Neuron (in vitro differentiated cells): ENCODE measurements at regions not wholly inside any gene's neighbourhood (a gene's known extent, or its start where the extent isn't known, plus 50 kb on each side); places are given as distances from the start of the nearest gene placed in this dataset.

ENCODE experiments used
- H2AFZ ChIP-seq: one replicate; pipeline ENCODE4 v1.6.1; 2013; ENCODE audit warnings: low read depth, mild to moderate bottlenecking, inconsistent platforms, low read length, moderate library complexity
- H3K27me3 ChIP-seq: one replicate; pipeline ENCODE4 v1.6.1; 2013; ENCODE audit warnings: low read length; ENCODE audit not compliant: insufficient read depth
- H3K36me3 ChIP-seq: one replicate; pipeline ENCODE4 v1.6.1; 2013; ENCODE audit warnings: low read length; ENCODE audit not compliant: insufficient read depth
- H3K4me1 ChIP-seq: one replicate; pipeline ENCODE4 v1.6.1; 2013; ENCODE audit warnings: low read length; ENCODE audit not compliant: insufficient read depth
- H3K4me3 ChIP-seq: 2 replicates; pipeline ENCODE4 v1.5.1; 2013; ENCODE audit warnings: mild to moderate bottlenecking, low read length, moderate library complexity
- H3K9me3 ChIP-seq: one replicate; pipeline ENCODE4 v1.6.1; 2013; ENCODE audit warnings: low read length

DNA sequence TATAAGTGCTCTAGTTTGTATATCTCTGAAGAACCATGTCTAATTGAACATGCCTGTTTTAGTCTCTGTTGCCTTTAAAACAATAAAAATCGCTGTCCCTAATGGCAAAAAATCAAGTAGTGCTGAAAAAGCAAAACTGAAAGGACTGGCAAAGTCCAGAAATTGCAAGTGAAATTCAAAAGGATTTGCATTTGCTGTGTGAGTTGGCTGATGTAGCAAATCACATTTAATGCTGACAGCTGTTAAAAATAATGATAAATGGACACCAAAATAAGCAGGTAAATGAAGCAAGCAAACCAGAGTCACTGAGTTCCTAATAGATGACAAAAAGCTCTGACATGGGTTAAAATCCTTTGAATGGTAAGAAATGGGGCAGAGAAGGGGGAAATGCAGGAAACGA lies 874.1 kb downstream of the GRM8 start:
- Histone ChIP-seq H3K4me3 (no peak overlapping the region), H3K36me3 (no peaks in the 10 kb centered on the region), H3K27me3 (no peaks in the 10 kb centered on the region), H3K4me1 (peaks cover 5% of the 10 kb centered on the region), H3K9me3 (no peaks in the 10 kb centered on the region), H2AFZ (no peak overlapping the region)

DNA sequence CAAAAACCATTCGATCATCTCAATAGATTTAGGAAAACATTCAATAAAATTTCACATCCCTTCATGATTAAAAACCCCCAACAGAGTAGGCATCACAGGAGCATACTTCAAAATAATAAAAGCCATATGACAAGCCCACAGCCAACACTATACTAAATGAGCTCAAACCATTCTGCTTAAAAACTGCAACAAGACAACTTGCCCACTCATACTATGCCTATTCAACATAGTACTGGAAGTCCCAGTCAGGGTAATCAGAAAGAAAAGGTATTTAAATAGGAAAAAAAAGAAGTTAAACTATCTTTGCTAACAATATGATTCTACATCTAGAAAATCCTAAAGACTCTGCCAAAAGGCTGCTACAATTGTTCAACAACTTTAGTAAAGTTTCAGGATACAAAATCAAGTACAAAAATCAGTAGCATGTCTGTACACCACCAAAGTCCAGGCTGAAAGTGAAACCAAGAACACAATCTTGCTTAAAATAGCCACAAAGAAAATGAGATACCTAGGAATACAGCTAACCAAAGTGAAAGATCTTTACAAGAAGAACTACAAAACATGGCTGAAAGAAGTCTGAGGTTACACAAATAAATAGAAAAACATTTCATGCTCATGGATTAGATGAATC lies 882.6 kb downstream of the GRM8 start:
- Histone ChIP-seq H3K4me3 (no peak overlapping the region), H3K27me3 (no peaks in the 10 kb centered on the region), H3K9me3 (no peaks in the 10 kb centered on the region), H2AFZ (no peak overlapping the region), H3K4me1 (no peaks in the 10 kb centered on the region), H3K36me3 (no peaks in the 10 kb centered on the region)

DNA sequence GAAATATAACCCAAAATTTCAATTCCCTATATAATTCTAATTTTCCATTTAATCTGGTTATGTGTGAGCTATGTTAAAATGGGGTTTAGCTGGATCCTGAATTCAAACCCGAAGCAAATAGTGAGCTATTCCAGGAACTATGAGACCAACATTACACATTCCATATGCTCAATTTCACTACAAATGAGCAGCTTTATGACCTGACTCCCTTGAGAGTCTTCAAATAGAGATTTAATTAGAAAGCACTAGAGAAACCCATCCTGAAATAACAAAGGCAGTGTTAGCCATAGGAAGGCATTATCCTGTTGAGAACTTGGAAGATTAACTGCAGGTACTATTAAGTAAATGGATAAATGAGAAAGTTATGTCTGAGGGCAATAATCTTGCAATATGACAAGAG lies 890.0 kb downstream of the GRM8 start:
- no peak overlapping the region for H3K4me3 ChIP-seq
- no peaks in the 10 kb centered on the region for H3K9me3 ChIP-seq
- no peaks in the 10 kb centered on the region for H3K36me3 ChIP-seq
- H2AFZ ChIP-seq = no peak overlapping the region
- no peaks in the 10 kb centered on the region for H3K27me3 ChIP-seq
- no peaks in the 10 kb centered on the region for H3K4me1 ChIP-seq

DNA sequence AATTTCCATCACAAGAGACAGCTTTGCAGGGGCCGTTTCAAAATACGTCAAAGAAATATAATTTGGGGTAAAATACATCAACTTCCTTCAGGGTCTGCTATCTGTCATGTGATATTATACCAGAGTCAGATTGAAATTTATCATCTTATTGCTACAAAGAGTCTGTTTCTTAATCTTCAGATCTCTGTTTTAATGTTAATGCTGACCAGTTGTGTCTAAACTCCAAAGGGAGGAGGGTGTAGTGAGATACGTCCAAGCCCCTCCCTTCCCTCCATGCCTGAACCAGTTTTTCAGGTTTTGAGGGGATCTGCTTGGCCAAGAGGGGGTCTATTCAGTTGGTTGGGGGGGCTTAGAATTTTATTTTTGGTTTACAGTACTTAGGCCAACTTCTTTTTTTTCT lies 891.6 kb downstream of the GRM8 start:
- no peaks in the 10 kb centered on the region for H3K27me3 ChIP-seq
- no peaks in the 10 kb centered on the region for H3K9me3 ChIP-seq
- H3K4me3 ChIP-seq = no peak overlapping the region
- no peak overlapping the region for H2AFZ ChIP-seq
- H3K36me3 ChIP-seq = no peaks in the 10 kb centered on the region
- no peaks in the 10 kb centered on the region for H3K4me1 ChIP-seq

DNA sequence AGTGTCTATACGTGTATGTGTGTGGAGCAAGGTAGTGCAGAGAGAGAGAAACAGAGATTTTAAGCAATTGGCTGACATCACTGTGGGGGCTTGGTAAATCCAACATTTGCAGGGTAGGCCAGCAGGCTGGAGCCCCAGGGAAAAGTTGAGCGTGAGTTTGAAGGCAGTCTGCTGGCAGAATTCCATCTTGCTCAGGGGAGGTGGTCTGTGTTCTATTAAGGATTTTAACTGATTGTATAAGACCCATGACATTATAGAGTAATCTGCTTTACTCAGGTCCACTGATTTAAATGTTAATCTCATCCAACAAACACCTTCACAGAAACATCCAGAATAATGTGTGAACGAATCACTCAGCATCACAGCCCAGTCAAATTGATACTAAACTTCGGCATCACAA lies 912.9 kb downstream of the GRM8 start:
- H3K36me3 ChIP-seq = no peaks in the 10 kb centered on the region
- H3K27me3 ChIP-seq = peaks cover 2% of the 10 kb centered on the region
- H2AFZ ChIP-seq = no peak overlapping the region
- H3K9me3 ChIP-seq = no peaks in the 10 kb centered on the region
- no peaks in the 10 kb centered on the region for H3K4me1 ChIP-seq
- H3K4me3 ChIP-seq = no peak overlapping the region

DNA sequence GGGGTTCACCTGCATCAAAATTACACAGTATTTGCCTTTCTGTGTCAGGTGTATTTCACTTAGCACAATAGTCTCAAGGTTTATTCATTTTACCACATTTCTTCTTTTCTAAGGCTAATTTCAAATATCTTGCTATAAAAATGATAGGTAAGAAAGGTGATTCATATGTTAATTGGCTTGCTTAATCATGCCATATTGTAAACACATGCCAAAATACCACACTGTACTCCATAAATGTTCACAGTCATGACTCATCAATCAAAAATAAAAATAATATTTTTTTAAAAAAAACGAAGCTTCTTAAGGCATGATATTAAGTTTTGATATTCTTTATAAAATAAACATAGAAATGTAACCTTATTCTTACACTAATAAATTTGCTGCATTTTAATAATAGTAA lies 947.1 kb downstream of the GRM8 start:
- no peaks in the 10 kb centered on the region for H3K27me3 ChIP-seq
- no peak overlapping the region for H2AFZ ChIP-seq
- H3K4me3 ChIP-seq = no peak overlapping the region
- H3K9me3 ChIP-seq = no peaks in the 10 kb centered on the region
- H3K4me1 ChIP-seq = no peaks in the 10 kb centered on the region
- no peaks in the 10 kb centered on the region for H3K36me3 ChIP-seq

DNA sequence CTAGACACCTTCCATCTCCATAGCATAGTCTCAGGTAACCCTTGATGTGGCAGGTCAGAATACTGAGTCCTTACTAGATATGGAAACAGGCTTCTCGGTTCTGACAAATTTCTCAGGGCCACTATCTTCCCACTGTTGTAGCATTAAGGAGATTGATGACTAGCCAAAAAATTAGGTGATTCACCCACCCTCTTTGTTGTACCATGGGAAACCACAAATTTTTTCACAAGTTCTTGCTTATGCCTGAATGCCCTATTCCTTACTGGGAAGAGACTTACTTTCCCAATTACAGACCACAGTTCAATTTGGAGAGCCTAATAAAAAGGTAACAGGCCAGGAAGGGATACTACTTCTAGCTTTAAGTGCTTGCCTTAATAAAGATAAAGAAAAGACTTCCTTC lies 948.8 kb downstream of the GRM8 start:
- no peak overlapping the region for H2AFZ ChIP-seq

DNA sequence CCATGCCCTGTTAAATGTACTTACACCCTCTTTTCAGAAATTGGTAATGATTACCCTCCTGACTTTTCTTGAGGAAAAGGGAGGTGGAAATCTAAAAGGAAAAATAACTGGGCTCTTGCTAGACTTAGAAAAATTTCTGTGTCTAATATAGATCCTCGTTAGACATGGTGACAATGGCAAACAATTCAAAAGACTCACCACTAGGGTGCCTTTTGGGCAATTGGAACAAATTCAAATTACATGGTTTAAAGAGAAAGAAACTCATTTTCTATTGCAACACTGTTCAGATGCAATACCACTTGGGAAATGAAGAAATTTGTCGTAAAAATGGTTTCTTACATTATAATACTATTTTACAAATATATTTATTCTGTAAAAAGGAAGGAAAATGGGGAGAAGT lies 950.1 kb downstream of the GRM8 start:
- no peaks in the 10 kb centered on the region for H3K9me3 ChIP-seq
- H3K36me3 ChIP-seq = no peaks in the 10 kb centered on the region
- no peaks in the 10 kb centered on the region for H3K27me3 ChIP-seq
- H3K4me3 ChIP-seq = no peak overlapping the region
- no peaks in the 10 kb centered on the region for H3K4me1 ChIP-seq
- H2AFZ ChIP-seq = no peak overlapping the region

More for the DNA sequence above, 948.8 kb downstream of the GRM8 start:
- no peaks in the 10 kb centered on the region for H3K36me3 ChIP-seq
- no peaks in the 10 kb centered on the region for H3K9me3 ChIP-seq
- no peaks in the 10 kb centered on the region for H3K27me3 ChIP-seq
- H3K4me3 ChIP-seq = no peak overlapping the region
- H3K4me1 ChIP-seq = no peaks in the 10 kb centered on the region

DNA sequence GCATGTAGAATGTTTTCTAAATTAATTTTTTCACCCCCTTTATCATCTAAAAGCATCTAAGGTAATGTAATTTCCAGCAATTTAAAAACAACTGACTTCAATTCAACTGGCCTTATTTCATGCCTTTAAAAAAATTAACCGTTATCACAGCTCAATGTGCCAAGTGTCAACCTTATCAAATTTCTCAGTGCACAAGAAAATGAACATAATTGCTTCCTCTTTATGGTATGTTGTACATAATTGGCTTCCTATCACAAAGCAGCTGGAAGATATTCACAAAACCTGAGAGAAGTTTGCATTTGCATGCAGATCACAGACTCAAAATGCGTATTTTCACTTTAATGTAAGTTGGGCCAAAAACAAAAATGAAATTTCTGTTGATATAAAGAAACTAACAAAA lies 966.4 kb downstream of the GRM8 start:
- Histone ChIP-seq H3K9me3 (no peaks in the 10 kb centered on the region), H3K4me3 (no peak overlapping the region), H3K27me3 (no peaks in the 10 kb centered on the region), H3K4me1 (no peaks in the 10 kb centered on the region), H3K36me3 (no peaks in the 10 kb centered on the region), H2AFZ (no peak overlapping the region)

DNA sequence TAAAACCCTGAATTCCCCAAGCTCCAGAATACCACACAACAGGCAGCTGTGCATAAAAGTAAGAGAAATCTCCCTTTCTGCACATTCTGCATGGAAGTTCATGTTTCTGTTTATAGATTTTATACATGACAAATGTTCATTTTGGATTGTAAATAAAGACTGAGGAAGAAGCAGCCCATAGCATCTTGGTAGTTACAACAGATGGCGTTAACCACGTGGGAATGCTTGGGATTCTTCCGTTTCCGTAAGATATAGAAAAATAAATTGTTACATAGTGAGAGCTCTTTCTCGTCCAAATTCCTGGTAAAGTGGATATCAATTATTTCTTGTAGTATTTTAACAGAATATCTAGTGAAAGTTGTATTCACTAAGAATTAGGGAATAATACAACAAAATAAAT lies 1016.5 kb downstream of the GRM8 start:
- Histone ChIP-seq H2AFZ (no peak overlapping the region), H3K27me3 (no peaks in the 10 kb centered on the region), H3K4me1 (no peaks in the 10 kb centered on the region), H3K36me3 (no peaks in the 10 kb centered on the region), H3K4me3 (no peak overlapping the region), H3K9me3 (no peaks in the 10 kb centered on the region)

DNA sequence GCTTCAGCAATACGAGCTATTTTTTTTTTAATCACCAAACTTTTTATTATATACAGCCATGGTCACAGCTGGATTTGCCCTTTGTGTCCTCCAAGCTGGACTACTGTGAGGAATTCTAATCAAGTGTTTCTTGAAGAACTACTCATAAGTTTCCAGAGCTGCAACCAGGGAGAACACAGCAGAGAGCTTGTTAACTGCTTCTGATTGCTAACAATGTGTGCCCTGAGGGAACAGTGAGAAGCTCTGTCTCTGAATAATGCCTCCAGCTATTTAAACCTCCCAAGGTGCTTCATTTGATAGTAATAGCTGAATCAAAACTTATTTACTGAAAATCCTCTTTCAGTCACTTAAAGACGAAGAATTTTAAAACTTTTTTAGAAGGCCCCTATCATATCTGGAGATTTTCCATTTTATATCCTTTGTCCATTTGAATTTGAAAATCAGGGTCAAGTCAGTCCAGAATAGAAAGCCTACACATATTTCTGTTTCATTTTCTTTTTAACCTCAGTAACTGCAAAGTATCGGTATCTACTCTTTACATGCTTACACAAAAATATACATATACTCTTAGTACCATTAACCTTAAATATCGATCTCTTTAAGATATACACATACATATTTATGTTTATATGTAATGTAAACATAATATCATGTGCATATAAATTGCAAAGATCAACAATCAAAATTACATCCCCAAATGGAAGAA lies 1024.2 kb downstream of the GRM8 start:
- no peaks in the 10 kb centered on the region for H3K27me3 ChIP-seq
- H3K9me3 ChIP-seq = no peaks in the 10 kb centered on the region
- H2AFZ ChIP-seq = no peak overlapping the region
- no peak overlapping the region for H3K4me3 ChIP-seq
- H3K36me3 ChIP-seq = no peaks in the 10 kb centered on the region
- peaks cover 15% of the 10 kb centered on the region for H3K4me1 ChIP-seq

DNA sequence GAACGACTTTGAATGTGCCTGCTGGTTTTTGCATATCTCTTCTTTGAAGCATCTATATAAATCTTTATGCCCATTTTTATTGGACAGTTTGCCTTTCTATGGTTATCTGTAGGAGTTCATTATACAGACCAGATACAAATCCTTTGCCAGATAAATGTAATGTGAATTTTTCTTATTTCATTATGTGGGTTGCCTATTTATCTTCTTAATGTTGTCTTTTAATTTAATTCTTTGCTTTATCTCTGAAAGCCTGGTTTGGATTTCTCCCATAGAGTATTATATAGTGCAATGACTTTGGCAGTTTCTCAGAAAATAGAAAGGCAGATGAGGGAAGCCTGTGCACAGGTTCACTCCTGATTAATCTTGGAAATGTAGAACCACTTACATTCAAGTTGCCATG lies 1025.1 kb downstream of the GRM8 start:
- H3K36me3 ChIP-seq = no peaks in the 10 kb centered on the region
- H3K4me1 ChIP-seq = peaks cover 15% of the 10 kb centered on the region
- no peaks in the 10 kb centered on the region for H3K27me3 ChIP-seq
- H2AFZ ChIP-seq = no peak overlapping the region
- H3K9me3 ChIP-seq = no peaks in the 10 kb centered on the region
- no peak overlapping the region for H3K4me3 ChIP-seq

DNA sequence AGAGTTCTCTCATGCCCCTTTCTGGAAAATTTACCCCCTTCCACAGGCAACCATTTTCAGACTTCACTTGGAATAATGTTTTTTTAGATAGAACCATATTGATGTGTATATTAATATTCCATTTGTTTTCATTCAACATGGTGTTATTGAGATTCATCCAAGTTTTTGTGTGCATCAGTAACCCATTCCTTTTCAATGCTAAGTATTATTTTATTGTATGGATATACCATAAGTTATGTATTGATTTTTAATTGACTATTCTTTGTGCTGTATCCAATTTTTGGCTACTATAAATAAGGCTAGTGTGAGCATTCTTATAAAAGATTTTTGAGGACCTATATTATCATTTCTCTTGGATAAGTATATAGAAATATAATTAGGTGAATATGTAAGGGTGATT lies 1025.7 kb downstream of the GRM8 start:
- H2AFZ ChIP-seq = no peak overlapping the region
- no peaks in the 10 kb centered on the region for H3K9me3 ChIP-seq
- H3K27me3 ChIP-seq = no peaks in the 10 kb centered on the region
- peaks cover 15% of the 10 kb centered on the region for H3K4me1 ChIP-seq
- no peaks in the 10 kb centered on the region for H3K36me3 ChIP-seq
- H3K4me3 ChIP-seq = no peak overlapping the region

DNA sequence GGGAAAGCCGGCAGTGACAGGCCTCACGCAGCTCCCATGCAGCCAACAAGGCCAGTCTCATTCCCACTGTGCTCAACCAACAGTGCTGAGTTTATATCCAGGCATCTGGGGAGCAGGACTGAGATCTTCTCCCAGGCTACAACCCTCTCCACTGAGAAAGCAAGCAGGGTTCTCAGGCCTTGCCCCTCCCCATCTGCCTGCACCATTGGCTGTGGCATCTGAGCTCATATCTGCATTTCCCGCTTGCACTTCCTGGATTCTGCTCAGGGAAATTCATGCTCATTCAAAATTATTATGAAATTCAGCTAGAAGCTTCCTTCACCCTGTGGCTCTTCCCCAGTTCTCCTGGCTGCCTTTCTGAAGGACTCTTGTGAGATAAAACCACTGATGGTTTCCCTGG lies 1029.0 kb downstream of the GRM8 start:
- Histone ChIP-seq H3K27me3 (no peaks in the 10 kb centered on the region), H3K4me1 (peaks cover 9% of the 10 kb centered on the region), H3K36me3 (no peaks in the 10 kb centered on the region), H2AFZ (no peak overlapping the region), H3K4me3 (no peak overlapping the region), H3K9me3 (no peaks in the 10 kb centered on the region)
